ENCODE measurements at regions not wholly inside any gene's neighbourhood (a gene's known extent, or its start where the extent isn't known, plus 50 kb on each side); places are given as distances from the start of the nearest gene placed in this dataset.

DNA sequence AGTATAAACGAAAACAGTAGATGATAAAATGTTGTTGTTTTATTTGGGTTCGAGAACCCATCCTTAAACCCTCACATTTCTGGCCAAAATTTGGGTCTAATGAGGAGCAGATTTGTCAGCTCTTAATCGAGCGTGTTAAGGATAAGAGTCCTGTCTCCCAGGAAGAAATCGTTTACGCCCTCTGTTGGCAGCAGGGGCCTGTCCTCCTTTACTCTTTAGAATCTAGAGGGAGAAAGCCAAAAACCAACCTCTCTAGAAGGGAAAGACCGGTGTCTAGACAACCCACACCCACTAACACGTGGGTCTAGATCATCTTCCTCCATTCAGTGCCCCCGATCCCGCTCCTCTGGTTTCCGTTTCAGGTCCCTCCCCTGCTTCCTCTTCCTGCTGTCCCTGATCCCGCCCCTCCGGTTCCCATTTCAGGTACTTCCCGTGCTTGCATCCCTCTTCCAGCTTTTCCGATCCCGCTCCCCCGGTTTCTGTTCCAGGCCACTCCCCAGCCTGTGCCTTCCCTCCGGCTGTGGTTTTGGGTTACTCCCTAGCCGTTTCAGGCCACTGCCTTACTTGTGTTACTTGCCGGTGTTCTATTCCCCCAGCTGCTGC lies 339.1 kb downstream of the PAPSS1 start:
- Histone ChIP-seq H3K9ac (ENCODE audit: low read depth, low read length) (no peak overlapping the region), H4K5ac (ENCODE audit: low read depth, low read length) (no peak overlapping the region), H4K8ac (ENCODE audit: low read depth in 2 of 2, low read length in 2 of 2) (no peak overlapping the region), H3K9me3 (ENCODE audit: control insufficient read depth, insufficient read depth, low read length) (no peaks in the 10 kb centered on the region), H3K18ac (ENCODE audit: low read depth, low read length) (no peak overlapping the region), H3K27ac (ENCODE audit: insufficient read depth, low read length) (no peak overlapping the region), H3K27me3 (ENCODE audit: control insufficient read depth, insufficient read depth, low read length) (no peaks in the 10 kb centered on the region), H2AK5ac (ENCODE audit: low read depth, low read length) (no peak overlapping the region), H4K91ac (ENCODE audit: insufficient read depth, low read depth, low read length) (no peak overlapping the region), H3K36me3 (ENCODE audit: control insufficient read depth, insufficient read depth, low read length) (no peaks in the 10 kb centered on the region), H3K14ac (replicated peaks; ENCODE audit: low read depth, low read length) (no peak overlapping the region), H2BK15ac (ENCODE audit: low read depth, low read length) (no peak overlapping the region), H2AFZ (replicated peaks; ENCODE audit: low read length, poor library complexity) (no peak overlapping the region), H3K4ac (ENCODE audit: low read depth, low read length) (no peak overlapping the region), H3K9me1 (ENCODE audit: insufficient read depth, low read length) (no peaks in the 10 kb centered on the region), H3K56ac (ENCODE audit: extremely low read depth, insufficient read depth, low read length) (no peak overlapping the region), H2BK20ac (ENCODE audit: low read depth, low read length) (no peak overlapping the region), H2AK9ac (replicated peaks; ENCODE audit: low read depth, low read length, poor library complexity) (no peak overlapping the region), H3K23ac (ENCODE audit: low read depth, low read length) (no peak overlapping the region), H2BK120ac (ENCODE audit: low read depth, low read length) (no peak overlapping the region), H4K20me1 (ENCODE audit: insufficient read depth, low read length) (no peaks in the 10 kb centered on the region), H3K4me3 (ENCODE audit: insufficient read depth, low read depth, low read length) (no peak overlapping the region), H3K4me2 (ENCODE audit: low read depth, low read length) (no peak overlapping the region), H3K79me1 (ENCODE audit: low read depth in 1 of 2, low read length in 2 of 2) (no peaks in the 10 kb centered on the region), H2BK5ac (ENCODE audit: low read depth, low read length, poor library complexity, severe bottlenecking) (no peak overlapping the region), H3K4me1 (ENCODE audit: control insufficient read depth, insufficient read depth, low read length) (peaks cover 5% of the 10 kb centered on the region)
- dilution Hi-C loops (cut with HindIII; ENCODE audit: low sequenced_read_pairs, unreplicated experiment) (no loop called here), in situ Hi-C loops (cut with MboI; ENCODE audit: low sequenced_read_pairs) (no loop called here), intact Hi-C loops (cut with micrococcal nuclease) (loop anchor here (5.0 to 10.0 kb wide), 3 partner anchors 199 to 354 kb away; no protein-coding TSS in a partner anchor)
- ChIA-PET POLR2A (ENCODE audit: unreplicated experiment) (no interaction called here), CTCF (no interaction called here)
- DNase-seq (no peak), ATAC-seq (ENCODE audit: low read depth) (no peak)
- WGBS, 2 experiments (ENCODE audit: extremely low coverage in 2 of 2, insufficient read length in 1 of 2), result 97% methylated on average over 5 of the region's 20 CpGs; no CpG with 5 or more reads in 1 of the 2 experiments
- TF ChIP-seq BHLHE40 (IDR thresholded peaks at IDR 0.05; ENCODE audit: low read depth, low read length) (no peak), RAD21 (IDR thresholded peaks at IDR 0.05; ENCODE audit: low read length) (no peak), CEBPB (IDR thresholded peaks at IDR 0.05; ENCODE audit: low read depth, low read length) (no peak), MXI1 (IDR thresholded peaks at IDR 0.05; ENCODE audit: borderline replicate concordance, low read depth, low read length) (no peak), SMC3 (IDR thresholded peaks at IDR 0.05; ENCODE audit: low read depth, low read length) (no peak), CHD1 (IDR thresholded peaks at IDR 0.05; ENCODE audit: low read depth, low read length) (no peak), POLR2A (IDR thresholded peaks at IDR 0.05; ENCODE audit: low read depth, low read length) (no peak), MAZ (IDR thresholded peaks at IDR 0.05; ENCODE audit: borderline replicate concordance, low read depth, low read length) (no peak), NFE2L2 (IDR thresholded peaks at IDR 0.05; ENCODE audit: low read depth, low read length) (no peak), FOS (IDR thresholded peaks at IDR 0.05; ENCODE audit: low read depth, low read length) (no peak), MAFK (IDR thresholded peaks at IDR 0.05; ENCODE audit: low read depth, low read length) (no peak), RFX5 (IDR thresholded peaks at IDR 0.05; ENCODE audit: low read depth, low read length) (no peak)
- TF ChIP-seq, protein P1, sequence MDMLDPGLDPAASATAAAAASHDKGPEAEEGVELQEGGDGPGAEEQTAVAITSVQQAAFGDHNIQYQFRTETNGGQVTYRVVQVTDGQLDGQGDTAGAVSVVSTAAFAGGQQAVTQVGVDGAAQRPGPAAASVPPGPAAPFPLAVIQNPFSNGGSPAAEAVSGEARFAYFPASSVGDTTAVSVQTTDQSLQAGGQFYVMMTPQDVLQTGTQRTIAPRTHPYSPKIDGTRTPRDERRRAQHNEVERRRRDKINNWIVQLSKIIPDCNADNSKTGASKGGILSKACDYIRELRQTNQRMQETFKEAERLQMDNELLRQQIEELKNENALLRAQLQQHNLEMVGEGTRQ (IDR thresholded peaks at IDR 0.05; ENCODE audit: low read depth, low read length), result no peak
- BruUV-seq (replicated peaks), result no TSS peak
